H9 (cell line): ENCODE measurements at regions not wholly inside any gene's neighbourhood (a gene's known extent, or its start where the extent isn't known, plus 50 kb on each side); places are given as distances from the start of the nearest gene placed in this dataset.

Experiments used
- DNase-seq: peaks from one replicate; pipeline ENCODE4 v3.0.0-alpha.2; 2017
- H2AFZ ChIP-seq: one replicate; pipeline ENCODE4 v1.6.1; 2013; ENCODE audit warnings: mild to moderate bottlenecking, low read length, control low read depth, moderate library complexity
- H2AK5ac ChIP-seq: 2 replicates; pipeline ENCODE4 v1.6.1; 2013; ENCODE audit warnings: low read length, control low read depth, mixed read lengths; ENCODE audit not compliant: insufficient read length
- H2BK120ac ChIP-seq: one replicate; pipeline ENCODE4 v1.6.1; 2013; ENCODE audit warnings: low read depth, mild to moderate bottlenecking, low read length, control low read depth, inconsistent platforms; ENCODE audit not compliant: poor library complexity, severe bottlenecking
- H2BK12ac ChIP-seq: 2 replicates; pipeline ENCODE4 v1.6.1; 2013; ENCODE audit warnings: low read length, control low read depth, mixed read lengths, low read depth; ENCODE audit not compliant: insufficient read length
- H2BK15ac ChIP-seq: 2 replicates; pipeline ENCODE4 v1.6.1; 2013; ENCODE audit warnings: low read depth, low read length, control low read depth
- H2BK20ac ChIP-seq: one replicate; pipeline ENCODE4 v1.6.1; 2013; ENCODE audit warnings: low read depth, mild to moderate bottlenecking, low read length, control low read depth, inconsistent platforms; ENCODE audit not compliant: poor library complexity, severe bottlenecking
- H2BK5ac ChIP-seq: 2 replicates; pipeline ENCODE4 v1.6.1; 2013; ENCODE audit warnings: low read length, control low read depth, mixed read lengths; ENCODE audit not compliant: insufficient read length
- H3K14ac ChIP-seq: 2 replicates; pipeline ENCODE4 v1.6.1; 2013; ENCODE audit warnings: low read length, control low read depth; ENCODE audit not compliant: insufficient read depth
- H3K18ac ChIP-seq: 2 replicates; pipeline ENCODE4 v1.6.1; 2013; ENCODE audit warnings: low read depth, mild to moderate bottlenecking, mixed read lengths, low read length, control low read depth; ENCODE audit not compliant: insufficient read length
- H3K23ac ChIP-seq: 2 replicates; pipeline ENCODE4 v1.6.1; 2013; ENCODE audit warnings: low read length, control low read depth, mixed read lengths, low read depth; ENCODE audit not compliant: insufficient read length
- H3K23me2 ChIP-seq: 2 replicates; pipeline ENCODE4 v1.6.1; 2013; ENCODE audit warnings: low read depth, mild to moderate bottlenecking, mixed read lengths, low read length, control low read depth; ENCODE audit not compliant: insufficient read length, poor library complexity, severe bottlenecking
- H3K27ac ChIP-seq: 2 replicates; pipeline ENCODE4 v1.5.1; 2013; ENCODE audit warnings: low read length, control low read depth, mixed read lengths, low read depth; ENCODE audit not compliant: insufficient read length
- H3K27me3 ChIP-seq: 2 replicates; pipeline ENCODE4 v1.6.1; 2013; ENCODE audit warnings: low read length, control low read depth, inconsistent platforms; ENCODE audit not compliant: insufficient read depth
- H3K4ac ChIP-seq: 2 replicates; pipeline ENCODE4 v1.6.1; 2013; ENCODE audit warnings: low read depth, mild to moderate bottlenecking, control low read depth, inconsistent platforms, low read length, moderate library complexity
- H3K4me1 ChIP-seq: 2 replicates; pipeline ENCODE4 v1.6.1; 2013; ENCODE audit warnings: low read length, control low read depth, inconsistent platforms; ENCODE audit not compliant: insufficient read depth
- H3K4me2 ChIP-seq: 2 replicates; pipeline ENCODE4 v1.6.1; 2013; ENCODE audit warnings: low read length, control low read depth, mixed read lengths; ENCODE audit not compliant: insufficient read length, insufficient read depth
- H3K56ac ChIP-seq: 2 replicates; pipeline ENCODE4 v1.6.1; 2013; ENCODE audit warnings: low read depth, mild to moderate bottlenecking, mixed read lengths, low read length, control low read depth; ENCODE audit not compliant: insufficient read length
- H3K79me1 ChIP-seq: 2 replicates; pipeline ENCODE4 v1.6.1; 2013; ENCODE audit warnings: low read depth, mild to moderate bottlenecking, moderate library complexity, low read length, control low read depth, inconsistent platforms; ENCODE audit not compliant: insufficient read depth, poor library complexity, severe bottlenecking
- H3K79me2 ChIP-seq: 2 replicates; pipeline ENCODE4 v1.6.1; 2013; ENCODE audit warnings: low read length, control low read depth, inconsistent platforms; ENCODE audit not compliant: insufficient read depth
- H3K9ac ChIP-seq: 2 replicates; pipeline ENCODE4 v1.6.1; 2013; ENCODE audit warnings: low read length, control low read depth, mixed read lengths; ENCODE audit not compliant: insufficient read length; ENCODE audit errors: extremely low read depth
- H3K9me3 ChIP-seq: one replicate; pipeline ENCODE4 v1.6.1; 2013; ENCODE audit warnings: low read depth, low read length, inconsistent platforms; ENCODE audit not compliant: control insufficient read depth
- H3T11ph ChIP-seq: one replicate; pipeline ENCODE4 v1.6.1; 2013; ENCODE audit warnings: mild to moderate bottlenecking, low read length, control low read depth, inconsistent platforms
- H4K20me1 ChIP-seq: one replicate; pipeline ENCODE4 v1.6.1; 2013; ENCODE audit not compliant: control insufficient read depth, insufficient read length, insufficient read depth
- H4K5ac ChIP-seq: 2 replicates; pipeline ENCODE4 v1.6.1; 2013; ENCODE audit warnings: low read depth, mild to moderate bottlenecking, mixed read lengths, low read length, control low read depth; ENCODE audit not compliant: insufficient read length
- H4K8ac ChIP-seq: replicated peaks from 2 replicates; pipeline ENCODE4 v1.6.1; 2013; ENCODE audit warnings: low read length, control low read depth, mixed read lengths, low read depth; ENCODE audit not compliant: insufficient read length
- H4K91ac ChIP-seq: 2 replicates; pipeline ENCODE4 v1.6.1; 2013; ENCODE audit warnings: low read depth, mild to moderate bottlenecking, moderate library complexity, mixed read lengths, low read length, control low read depth; ENCODE audit not compliant: insufficient read length
- H3K27ac Mint-ChIP-seq, 3 experiments: 2 replicates in 2 of 3; 3 replicates in 1 of 3; pipeline ENCODE4 v1.8.0; 2020 to 2021; ENCODE audit warnings: mixed read lengths in 3 of 3, mild to moderate bottlenecking in 1 of 3, moderate library complexity in 1 of 3
- H3K27me3 Mint-ChIP-seq: 2 replicates; pipeline ENCODE4 v1.8.0; 2021; ENCODE audit warnings: low read depth, mild to moderate bottlenecking, moderate library complexity, mixed read lengths
- H3K36me3 Mint-ChIP-seq, 3 experiments: 2 replicates in 2 of 3; 3 replicates in 1 of 3; pipeline ENCODE4 v1.8.0; 2020 to 2021; ENCODE audit warnings: low read depth in 3 of 3, mixed read lengths in 3 of 3; ENCODE audit not compliant: insufficient read depth in 1 of 3
- H3K4me1 Mint-ChIP-seq, 2 experiments: 2 replicates each; pipeline ENCODE4 v1.8.0; 2020; ENCODE audit warnings: mixed read lengths in 2 of 2
- H3K4me3 Mint-ChIP-seq, 2 experiments: 2 replicates in 1 of 2; 3 replicates in 1 of 2; pipeline ENCODE4 v1.8.0; 2020 to 2021; ENCODE audit warnings: mild to moderate bottlenecking in 2 of 2, mixed read lengths in 2 of 2, moderate library complexity in 1 of 2
- H3K9me3 Mint-ChIP-seq, 2 experiments: 2 replicates in 1 of 2; 3 replicates in 1 of 2; pipeline ENCODE4 v1.8.0; 2020; ENCODE audit warnings: mild to moderate bottlenecking in 2 of 2, mixed read lengths in 2 of 2, moderate library complexity in 1 of 2
- WGBS: extraction: QIAGEN DNeasy Blood & Tissue Kit; methylation state at CpG from one replicate; pipeline ENCODE4 v1.1.7; 2013; ENCODE audit warnings: missing lambda C conversion rate, low lambda C conversion rate, mixed read lengths; ENCODE audit not compliant: insufficient read length; ENCODE audit errors: extremely low coverage; 5-methylcytosine and 5-hydroxymethylcytosine counted together
- TF ChIP-seq, protein P1 (sequence below): fragments of 200-600 bp; sonication (generic); conservative IDR thresholded peaks from 3 replicates; pipeline ENCODE4 v1.8.0; 2021; ENCODE audit warnings: antibody characterized with exemption, mild to moderate bottlenecking

DNA sequence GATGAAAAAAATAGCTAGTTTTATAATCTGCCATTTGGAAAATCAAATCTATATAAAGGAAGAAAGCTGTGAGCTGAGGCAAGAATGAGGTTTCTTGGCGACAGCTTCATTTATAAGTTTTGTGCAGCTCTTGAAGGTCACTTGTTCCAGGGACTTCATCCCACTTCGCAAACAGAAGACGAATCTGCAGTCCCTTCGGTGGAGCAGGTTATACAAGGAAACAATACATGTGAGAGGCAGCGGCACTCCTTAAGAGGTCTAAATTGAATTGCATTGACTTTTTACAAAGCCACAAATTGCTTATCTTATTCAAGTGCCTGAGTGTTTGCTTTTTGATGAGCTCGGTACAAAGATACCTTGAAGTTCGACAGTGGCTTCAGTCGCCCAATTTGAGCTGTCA is 72.2 kb downstream of the C1QL2 start:
- H3T11ph ChIP-seq, result no peak overlapping the region
- Mint-ChIP-seq H3K9me3 (no peaks in the 10 kb centered on the region), H3K27ac (no peak overlapping the region), H3K36me3 (no peaks in the 10 kb centered on the region), H3K4me1 (peaks cover 13 to 14% of the 10 kb centered on the region in 2 experiments), H3K27me3 (peaks cover 5% of the 10 kb centered on the region; the same call in 1 of the 2 replicates), H3K4me3 (no peak overlapping the region)
- no peak overlapping the region for H4K91ac ChIP-seq
- H3K4me1 ChIP-seq, result no peaks in the 10 kb centered on the region
- H4K20me1 ChIP-seq, result no peaks in the 10 kb centered on the region
- H3K4ac ChIP-seq, result no peak overlapping the region
- no peaks in the 10 kb centered on the region for H3K23me2 ChIP-seq
- no peak overlapping the region for H4K5ac ChIP-seq
- no peak overlapping the region for H2BK5ac ChIP-seq
- H3K27ac ChIP-seq, result no peak overlapping the region
- DNase-seq, result no peak
- H2BK20ac ChIP-seq, result no peak overlapping the region
- no peak overlapping the region for H2BK120ac ChIP-seq
- no peak overlapping the region for H3K23ac ChIP-seq
- TF ChIP-seq, protein P1, sequence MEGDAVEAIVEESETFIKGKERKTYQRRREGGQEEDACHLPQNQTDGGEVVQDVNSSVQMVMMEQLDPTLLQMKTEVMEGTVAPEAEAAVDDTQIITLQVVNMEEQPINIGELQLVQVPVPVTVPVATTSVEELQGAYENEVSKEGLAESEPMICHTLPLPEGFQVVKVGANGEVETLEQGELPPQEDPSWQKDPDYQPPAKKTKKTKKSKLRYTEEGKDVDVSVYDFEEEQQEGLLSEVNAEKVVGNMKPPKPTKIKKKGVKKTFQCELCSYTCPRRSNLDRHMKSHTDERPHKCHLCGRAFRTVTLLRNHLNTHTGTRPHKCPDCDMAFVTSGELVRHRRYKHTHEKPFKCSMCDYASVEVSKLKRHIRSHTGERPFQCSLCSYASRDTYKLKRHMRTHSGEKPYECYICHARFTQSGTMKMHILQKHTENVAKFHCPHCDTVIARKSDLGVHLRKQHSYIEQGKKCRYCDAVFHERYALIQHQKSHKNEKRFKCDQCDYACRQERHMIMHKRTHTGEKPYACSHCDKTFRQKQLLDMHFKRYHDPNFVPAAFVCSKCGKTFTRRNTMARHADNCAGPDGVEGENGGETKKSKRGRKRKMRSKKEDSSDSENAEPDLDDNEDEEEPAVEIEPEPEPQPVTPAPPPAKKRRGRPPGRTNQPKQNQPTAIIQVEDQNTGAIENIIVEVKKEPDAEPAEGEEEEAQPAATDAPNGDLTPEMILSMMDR, result no peak
- H3K27me3 ChIP-seq, result no peaks in the 10 kb centered on the region
- H3K79me1 ChIP-seq, result no peaks in the 10 kb centered on the region
- H3K18ac ChIP-seq, result no peak overlapping the region
- no peak overlapping the region for H2BK12ac ChIP-seq
- no peak overlapping the region for H3K4me2 ChIP-seq
- no peak overlapping the region for H2AK5ac ChIP-seq
- H2BK15ac ChIP-seq, result no peak overlapping the region
- H3K56ac ChIP-seq, result no peak overlapping the region
- no peak overlapping the region for H3K14ac ChIP-seq
- no peak overlapping the region for H3K9ac ChIP-seq
- no peaks in the 10 kb centered on the region for H3K9me3 ChIP-seq
- no peak overlapping the region for H2AFZ ChIP-seq
- no peaks in the 10 kb centered on the region for H3K79me2 ChIP-seq
- no peak overlapping the region for H4K8ac ChIP-seq
- WGBS, result no CpG with 5 or more reads among the region's 8 CpGs
